Calu3 (cell line): ENCODE measurements at regions not wholly inside any gene's neighbourhood (a gene's known extent, or its start where the extent isn't known, plus 50 kb on each side); places are given as distances from the start of the nearest gene placed in this dataset.

Source experiments
- BruUV-seq: library from RNA; stranded (reverse); fragments of 400-500 nt; replicated peaks from 2 replicates; lab custom pipeline; 2021; lab: Mats Ljungman, UMichigan
- CTCF ChIA-PET: fragments of 300-600 bp; sonication (Branson Sonifier 250); formaldehyde crosslinking; loops from one replicate; lab custom pipeline; 2022; ENCODE audit warnings: antibody characterized with exemption; lab: Charles Lee
- DNase-seq: peaks from one replicate; pipeline ENCODE4 v3.0.0; 2022
- H3K27ac Mint-ChIP-seq: one replicate; pipeline ENCODE4 v1.8.0; 2022; ENCODE audit warnings: mixed read lengths; ENCODE audit not compliant: unreplicated experiment
- H3K27me3 Mint-ChIP-seq: one replicate; pipeline ENCODE4 v1.8.0; 2022; ENCODE audit warnings: mixed read lengths; ENCODE audit not compliant: unreplicated experiment
- H3K36me3 Mint-ChIP-seq: one replicate; pipeline ENCODE4 v1.8.0; 2022; ENCODE audit warnings: mild to moderate bottlenecking, moderate library complexity, mixed read lengths; ENCODE audit not compliant: insufficient read depth, unreplicated experiment
- H3K4me1 Mint-ChIP-seq: one replicate; pipeline ENCODE4 v1.8.0; 2022; ENCODE audit warnings: mild to moderate bottlenecking, low read depth, mixed read lengths; ENCODE audit not compliant: unreplicated experiment
- H3K4me3 Mint-ChIP-seq: one replicate; pipeline ENCODE4 v1.8.0; 2022; ENCODE audit warnings: mild to moderate bottlenecking, low read depth, moderate library complexity, mixed read lengths; ENCODE audit not compliant: unreplicated experiment
- H3K9me3 Mint-ChIP-seq: one replicate; pipeline ENCODE4 v1.8.0; 2022; ENCODE audit warnings: low read depth, mixed read lengths; ENCODE audit not compliant: unreplicated experiment
- intact Hi-C: fragments of 100-400 bp; cut with micrococcal nuclease; formaldehyde crosslinking; loops from one replicate; pipeline ENCODE4 v1.10.0; 2022; ENCODE audit not compliant: unreplicated experiment
- TF ChIP-seq, protein P1 (sequence below): fragments of 200-600 bp; IDR thresholded peaks from one replicate; pipeline ENCODE4 v1.8.0; 2022; ENCODE audit warnings: antibody characterized with exemption; ENCODE audit not compliant: unreplicated experiment

DNA sequence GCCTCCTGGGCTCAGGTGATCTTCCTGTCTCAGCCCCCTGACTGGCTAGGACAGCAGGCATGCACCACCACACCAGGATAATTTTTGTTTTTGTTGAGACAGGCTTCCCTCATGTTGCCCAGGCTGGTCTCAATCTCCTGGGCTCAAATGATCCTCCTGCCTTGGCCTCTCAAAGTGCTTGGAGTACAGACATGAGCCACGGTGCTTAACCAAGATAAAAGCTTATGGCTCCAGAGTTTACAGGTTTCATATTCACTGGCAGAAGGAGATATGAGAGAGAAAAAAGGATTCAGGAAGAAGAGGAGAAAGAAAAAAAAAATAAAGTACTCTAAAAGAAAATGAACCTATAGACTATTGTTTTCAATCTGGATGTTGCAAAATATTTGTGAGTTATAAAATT lies 748.8 kb upstream of the NCAM2 start:
- H3K27ac Mint-ChIP-seq = no peak overlapping the region
- H3K27me3 Mint-ChIP-seq = no peaks in the 10 kb centered on the region
- no peaks in the 10 kb centered on the region for H3K36me3 Mint-ChIP-seq
- TF ChIP-seq, protein P1, sequence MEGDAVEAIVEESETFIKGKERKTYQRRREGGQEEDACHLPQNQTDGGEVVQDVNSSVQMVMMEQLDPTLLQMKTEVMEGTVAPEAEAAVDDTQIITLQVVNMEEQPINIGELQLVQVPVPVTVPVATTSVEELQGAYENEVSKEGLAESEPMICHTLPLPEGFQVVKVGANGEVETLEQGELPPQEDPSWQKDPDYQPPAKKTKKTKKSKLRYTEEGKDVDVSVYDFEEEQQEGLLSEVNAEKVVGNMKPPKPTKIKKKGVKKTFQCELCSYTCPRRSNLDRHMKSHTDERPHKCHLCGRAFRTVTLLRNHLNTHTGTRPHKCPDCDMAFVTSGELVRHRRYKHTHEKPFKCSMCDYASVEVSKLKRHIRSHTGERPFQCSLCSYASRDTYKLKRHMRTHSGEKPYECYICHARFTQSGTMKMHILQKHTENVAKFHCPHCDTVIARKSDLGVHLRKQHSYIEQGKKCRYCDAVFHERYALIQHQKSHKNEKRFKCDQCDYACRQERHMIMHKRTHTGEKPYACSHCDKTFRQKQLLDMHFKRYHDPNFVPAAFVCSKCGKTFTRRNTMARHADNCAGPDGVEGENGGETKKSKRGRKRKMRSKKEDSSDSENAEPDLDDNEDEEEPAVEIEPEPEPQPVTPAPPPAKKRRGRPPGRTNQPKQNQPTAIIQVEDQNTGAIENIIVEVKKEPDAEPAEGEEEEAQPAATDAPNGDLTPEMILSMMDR = no peak
- no peak for DNase-seq
- no peak overlapping the region for H3K4me3 Mint-ChIP-seq
- no TSS peak for BruUV-seq
- intact Hi-C loops = no loop called here
- no peaks in the 10 kb centered on the region for H3K4me1 Mint-ChIP-seq
- CTCF ChIA-PET = no interaction called here
- no peaks in the 10 kb centered on the region for H3K9me3 Mint-ChIP-seq

DNA sequence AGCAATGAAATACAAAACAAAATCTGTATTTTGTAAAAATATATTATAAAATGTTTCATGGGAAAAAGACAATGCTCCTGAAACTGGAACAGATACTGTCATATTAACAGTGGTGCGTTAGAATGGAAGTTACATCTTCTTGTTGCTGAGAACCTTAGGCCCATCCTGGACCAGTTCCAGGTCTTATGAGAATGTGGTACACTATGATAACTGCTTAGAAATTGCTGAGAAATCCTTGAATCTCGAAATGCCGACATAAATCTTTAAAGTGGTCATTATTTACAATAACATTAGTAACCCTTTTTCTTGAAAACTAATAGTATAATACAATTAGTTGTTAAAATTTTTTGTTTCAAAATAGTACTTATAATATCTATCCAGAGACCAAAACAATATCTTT lies 747.9 kb upstream of the NCAM2 start:
- H3K36me3 Mint-ChIP-seq = no peaks in the 10 kb centered on the region
- H3K9me3 Mint-ChIP-seq = no peaks in the 10 kb centered on the region
- intact Hi-C loops = no loop called here
- TF ChIP-seq, protein P1 = no peak
- DNase-seq = no peak
- no peak overlapping the region for H3K4me3 Mint-ChIP-seq
- H3K27me3 Mint-ChIP-seq = no peaks in the 10 kb centered on the region
- H3K4me1 Mint-ChIP-seq = no peaks in the 10 kb centered on the region
- CTCF ChIA-PET = interaction anchor here (0.6 kb wide), 1 partner anchor 394 kb away, joined by 4 read pairs; no protein-coding TSS in a partner anchor
- no TSS peak for BruUV-seq
- no peak overlapping the region for H3K27ac Mint-ChIP-seq

DNA sequence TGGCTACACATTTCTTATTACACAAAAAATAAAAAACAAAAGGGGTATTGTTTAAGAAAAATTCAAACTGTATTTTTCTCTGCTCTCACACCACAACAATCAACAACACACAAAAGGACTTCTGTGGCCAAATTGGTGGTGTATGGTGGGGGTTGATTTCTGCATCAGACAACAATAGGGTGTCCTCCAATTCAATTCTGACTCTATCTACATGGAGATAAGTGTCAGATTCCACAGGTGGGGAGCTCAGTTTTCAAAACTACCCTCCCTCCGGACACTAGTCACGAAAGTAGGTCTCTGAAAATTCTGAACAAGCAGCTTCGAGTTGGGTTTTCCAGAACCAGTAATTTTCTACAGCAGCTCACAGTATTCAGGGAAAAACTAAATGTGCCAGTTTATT lies 744.9 kb upstream of the NCAM2 start:
- Mint-ChIP-seq H3K9me3 (no peaks in the 10 kb centered on the region), H3K36me3 (no peaks in the 10 kb centered on the region), H3K27ac (no peak overlapping the region), H3K4me3 (no peak overlapping the region), H3K27me3 (no peaks in the 10 kb centered on the region), H3K4me1 (no peaks in the 10 kb centered on the region)
- TF ChIP-seq, protein P1 = no peak
- BruUV-seq = no TSS peak
- CTCF ChIA-PET = no interaction called here
- intact Hi-C loops = no loop called here
- DNase-seq = no peak

DNA sequence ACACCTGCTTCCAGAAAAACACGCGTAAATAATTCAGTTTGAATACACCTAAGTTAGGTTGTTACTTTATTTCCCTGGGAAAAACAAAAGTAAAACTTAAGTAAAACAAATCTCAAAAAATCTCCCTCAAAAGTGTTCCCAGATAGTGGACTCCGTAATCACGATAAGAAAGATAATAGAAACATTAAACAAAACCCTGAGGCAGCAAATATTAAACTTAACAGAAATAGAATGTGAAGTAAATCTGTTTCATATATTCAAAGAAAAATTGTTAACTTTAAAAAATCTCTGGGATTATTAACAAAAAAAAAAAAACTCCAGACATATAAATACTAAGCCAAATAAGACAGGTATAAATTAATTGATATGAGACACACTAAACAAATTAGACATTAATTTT lies 743.2 kb upstream of the NCAM2 start:
- Mint-ChIP-seq H3K36me3 (no peaks in the 10 kb centered on the region), H3K4me3 (no peak overlapping the region), H3K4me1 (no peaks in the 10 kb centered on the region), H3K9me3 (peaks cover 5% of the 10 kb centered on the region), H3K27me3 (no peaks in the 10 kb centered on the region), H3K27ac (no peak overlapping the region)
- no TSS peak for BruUV-seq
- DNase-seq = no peak
- CTCF ChIA-PET = no interaction called here
- intact Hi-C loops = no loop called here
- TF ChIP-seq, protein P1 = no peak
